HG02623 (cell line): ENCODE measurements at regions not wholly inside any gene's neighbourhood (a gene's known extent, or its start where the extent isn't known, plus 50 kb on each side); places are given as distances from the start of the nearest gene placed in this dataset.

Experiments used
- ATAC-seq: cut with Tn5 transposase; IDR thresholded peaks from one replicate; pipeline ENCODE4 v1.9.1; 2021; ENCODE audit warnings: moderate library complexity; ENCODE audit not compliant: unreplicated experiment

DNA sequence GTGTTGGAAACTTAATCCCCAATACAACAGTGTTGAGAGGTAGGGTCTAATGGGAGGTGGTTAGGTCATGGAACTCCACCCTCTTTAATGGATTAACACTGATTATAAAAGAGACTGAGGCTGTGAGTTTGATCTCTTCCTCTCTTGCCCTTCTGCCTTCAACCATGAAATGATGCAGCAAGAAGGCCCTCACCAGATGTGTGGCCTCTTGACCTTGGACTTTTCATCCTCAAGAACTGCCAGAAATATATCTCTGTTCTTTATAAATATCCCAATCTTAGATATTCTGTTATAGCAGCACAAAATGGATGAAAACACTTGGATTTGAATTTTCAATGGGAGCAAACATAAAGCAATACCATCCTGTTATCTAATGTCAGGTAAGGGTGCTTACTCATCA is 67.6 kb downstream of the NMUR2 start:
- ATAC-seq, result no peak

DNA sequence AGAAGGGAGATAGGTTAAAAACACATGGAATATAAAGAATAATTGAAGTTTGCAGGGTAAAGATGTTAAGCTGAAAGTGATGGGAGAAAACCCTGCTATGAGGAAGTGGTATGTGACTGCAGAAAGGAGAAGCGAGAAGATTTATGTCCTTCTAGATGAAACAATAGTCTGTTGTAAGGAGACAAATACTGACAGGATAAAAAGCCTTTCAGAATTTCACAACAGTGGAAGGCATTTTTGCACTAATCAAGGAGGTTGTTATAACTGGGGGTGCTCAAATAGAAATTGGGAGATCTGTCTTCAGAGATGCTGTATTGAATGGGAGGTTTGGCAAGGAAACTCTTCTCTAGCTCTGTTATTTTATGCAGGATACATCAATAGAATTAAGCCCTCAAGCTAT is 69.6 kb downstream of the NMUR2 start:
- no peak for ATAC-seq

DNA sequence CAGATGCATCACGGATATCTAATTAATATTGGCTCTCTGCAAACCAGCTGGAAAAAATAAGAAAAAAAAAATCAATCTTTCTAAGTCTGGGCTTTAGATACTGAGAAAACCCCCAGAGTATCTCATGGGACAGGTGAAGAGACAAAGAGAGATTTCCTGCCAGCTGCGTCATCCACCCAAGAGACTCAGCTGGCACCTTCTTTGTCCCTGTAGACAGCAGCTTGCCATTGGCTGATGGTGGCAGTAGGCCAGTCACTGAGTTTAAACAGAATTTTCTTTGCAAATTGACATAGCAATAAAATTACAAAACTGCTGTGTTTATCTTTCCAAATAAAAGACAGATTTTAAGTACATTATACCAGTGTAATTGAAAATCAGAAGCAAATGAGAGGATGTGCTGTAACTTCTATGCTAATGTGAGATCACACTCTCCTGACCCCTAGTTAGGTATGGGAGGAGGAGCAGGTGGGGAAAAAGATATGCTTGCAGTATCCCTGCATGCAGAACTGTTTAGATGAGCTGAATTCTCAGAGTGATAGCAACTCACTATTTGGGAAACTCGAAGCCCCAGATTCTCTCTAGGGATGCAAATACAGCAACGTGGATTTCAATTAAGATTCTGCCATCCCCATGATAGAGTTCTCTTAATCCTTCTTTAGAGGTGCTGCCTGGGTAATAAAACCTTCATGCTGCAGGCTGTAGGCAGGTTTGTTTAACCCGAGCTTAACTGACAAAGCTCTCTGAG is 72.2 kb downstream of the NMUR2 start:
- ATAC-seq, result no peak

DNA sequence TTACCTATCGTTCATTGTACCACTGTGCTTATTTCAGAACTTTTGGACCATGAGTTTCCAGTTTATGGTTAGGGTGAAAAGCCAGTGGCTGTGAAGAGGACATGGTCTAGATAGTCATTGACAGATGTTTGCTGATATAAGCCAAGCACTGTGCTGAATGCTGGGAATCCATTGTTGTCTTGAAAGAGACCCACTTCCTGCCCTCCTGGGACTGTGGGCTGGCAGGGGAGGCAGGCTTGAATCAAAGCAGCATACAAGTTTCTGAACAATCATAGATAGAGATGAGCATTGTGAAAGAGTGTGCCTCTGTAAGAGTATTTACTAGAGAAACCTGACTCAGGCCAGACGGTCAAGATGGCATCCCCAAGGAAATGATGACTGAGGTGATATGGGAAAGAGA is 73.4 kb downstream of the NMUR2 start:
- no peak for ATAC-seq

DNA sequence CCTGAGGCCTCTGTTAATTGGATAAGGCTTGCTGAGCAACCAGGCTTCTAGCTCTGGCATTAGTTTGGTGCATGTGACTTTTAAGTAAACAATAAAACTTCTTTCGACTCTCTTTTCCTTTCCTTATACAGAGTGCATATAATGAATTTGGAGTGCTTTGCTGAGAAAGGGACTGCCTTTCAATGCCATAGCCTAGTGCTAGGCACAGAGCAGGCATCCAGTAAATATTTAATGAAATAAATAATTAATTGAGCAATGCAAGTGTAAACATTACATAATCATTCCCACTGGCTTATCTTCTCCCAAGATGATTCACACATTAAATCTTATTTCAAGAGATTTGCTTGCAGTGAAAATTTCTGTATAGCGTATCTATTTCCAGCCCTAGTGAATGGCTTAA is 74.1 kb downstream of the NMUR2 start:
- no peak for ATAC-seq

DNA sequence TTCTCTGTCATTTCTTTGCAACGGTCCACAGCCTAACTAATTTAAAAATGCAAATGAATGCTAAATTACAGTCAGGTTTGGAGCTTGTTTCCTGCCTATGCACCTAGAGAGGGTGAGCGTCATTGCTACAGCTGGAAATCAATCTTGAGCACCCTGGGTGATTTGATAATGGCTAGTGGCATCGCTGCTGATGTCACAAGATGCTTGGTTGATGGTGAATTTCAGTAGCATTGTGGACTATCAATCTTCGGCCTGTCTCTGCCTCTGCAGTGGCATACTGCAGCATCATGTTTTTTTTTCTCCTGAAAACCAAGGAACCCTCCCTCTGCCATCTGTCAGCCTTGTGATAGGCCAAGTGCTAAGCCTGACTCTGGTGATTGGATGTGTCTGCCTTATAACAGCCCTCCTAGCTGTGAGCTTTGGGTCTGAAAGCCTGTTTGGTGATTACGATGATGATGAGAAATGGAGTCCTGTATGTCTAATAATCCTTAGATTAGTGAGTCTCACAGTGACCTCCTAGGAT is 75.3 kb downstream of the NMUR2 start:
- ATAC-seq, result no peak

DNA sequence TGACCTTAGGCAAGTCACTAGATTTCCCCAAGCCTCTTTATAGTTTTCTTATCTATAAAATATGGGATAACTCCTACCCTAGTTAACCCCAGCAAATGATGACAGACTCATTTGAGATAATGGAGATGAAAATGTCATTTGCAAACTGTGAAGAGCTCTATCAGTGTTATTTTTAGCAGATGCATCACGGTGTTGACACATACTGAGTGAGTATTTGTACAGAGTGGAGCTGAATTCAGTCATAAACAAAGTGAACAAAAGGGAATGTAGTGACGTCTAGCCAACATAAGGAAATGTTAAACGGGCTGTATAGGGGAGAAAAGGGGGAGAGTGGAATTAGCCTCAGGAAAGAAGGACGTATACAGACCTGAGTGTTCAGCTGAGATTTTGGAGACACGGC is 75.9 kb downstream of the NMUR2 start:
- ATAC-seq, result no peak

DNA sequence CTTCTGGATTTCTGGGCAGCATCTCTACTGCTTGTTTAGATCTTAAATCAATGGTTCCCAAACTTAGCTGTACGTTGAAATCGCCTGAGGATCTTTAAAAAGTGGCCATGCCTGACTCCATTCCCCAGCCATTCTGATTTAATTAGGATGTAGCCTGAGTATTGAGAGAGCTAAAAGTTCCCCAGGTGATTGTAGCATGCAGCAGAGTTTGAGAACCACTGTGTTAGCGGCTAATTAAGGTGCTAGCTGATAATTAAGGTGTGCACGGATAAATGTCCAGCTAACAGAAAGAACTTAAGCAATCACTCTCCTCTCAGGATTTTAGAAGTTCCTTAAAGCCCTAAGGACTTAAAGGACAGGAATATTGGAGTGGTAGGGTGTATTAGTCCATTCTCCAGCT is 89.1 kb downstream of the NMUR2 start:
- ATAC-seq, result no peak

DNA sequence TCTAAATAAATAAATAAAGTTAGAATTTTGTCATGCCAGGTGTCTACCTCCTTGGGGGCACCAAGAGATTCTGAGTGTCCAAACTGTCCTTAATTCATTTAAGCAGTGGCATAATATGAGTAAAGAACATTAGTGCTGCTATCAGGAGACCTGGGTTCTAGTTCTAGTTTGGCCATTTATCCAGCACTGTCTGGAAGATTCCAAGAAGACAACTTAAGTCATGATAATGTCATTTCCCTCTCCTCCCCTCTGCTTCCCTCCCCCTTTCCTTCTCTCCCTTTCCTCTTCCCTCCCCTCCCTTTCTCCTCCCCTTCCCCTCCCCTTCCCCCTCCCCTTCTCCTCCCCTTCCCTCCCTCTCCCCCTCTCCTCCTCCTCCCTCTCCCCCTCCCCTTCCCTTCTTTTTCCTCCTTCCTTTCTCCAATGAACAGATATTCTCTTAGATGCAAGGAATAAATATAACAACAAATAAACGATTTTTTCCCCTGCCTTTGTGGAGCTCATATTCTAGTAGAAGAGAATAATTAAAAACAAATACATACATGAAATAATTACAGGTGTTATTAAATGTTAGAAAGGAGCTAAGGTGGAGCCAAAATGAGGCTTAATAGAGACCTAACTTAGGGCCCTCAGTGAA is 90.8 kb downstream of the NMUR2 start:
- no peak for ATAC-seq

DNA sequence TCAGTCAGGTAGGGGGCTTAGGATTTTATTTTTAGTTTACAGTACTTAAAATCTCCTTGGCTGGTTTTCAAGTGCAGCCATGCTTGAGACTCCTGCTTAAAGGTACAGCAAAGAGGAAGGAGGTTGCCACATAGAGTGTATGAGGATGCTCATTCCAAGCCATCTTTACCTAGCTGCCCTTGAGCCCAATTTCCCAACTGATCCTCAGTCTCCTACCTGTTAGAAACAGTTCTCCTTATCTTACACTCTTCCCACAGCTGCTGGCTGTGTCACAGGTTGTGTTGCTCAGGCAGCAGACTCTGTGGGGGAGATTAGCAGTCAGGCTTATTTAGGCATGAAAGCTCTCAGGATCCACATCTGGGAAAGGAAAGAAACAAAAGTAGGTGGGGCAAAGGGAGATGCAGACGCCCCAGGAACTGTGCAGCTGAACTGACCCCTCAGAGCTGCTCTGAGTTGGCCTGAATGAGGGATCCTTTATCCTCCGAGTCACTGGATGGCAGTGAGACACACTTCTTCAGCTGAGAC is 95.1 kb downstream of the NMUR2 start:
- no peak for ATAC-seq

DNA sequence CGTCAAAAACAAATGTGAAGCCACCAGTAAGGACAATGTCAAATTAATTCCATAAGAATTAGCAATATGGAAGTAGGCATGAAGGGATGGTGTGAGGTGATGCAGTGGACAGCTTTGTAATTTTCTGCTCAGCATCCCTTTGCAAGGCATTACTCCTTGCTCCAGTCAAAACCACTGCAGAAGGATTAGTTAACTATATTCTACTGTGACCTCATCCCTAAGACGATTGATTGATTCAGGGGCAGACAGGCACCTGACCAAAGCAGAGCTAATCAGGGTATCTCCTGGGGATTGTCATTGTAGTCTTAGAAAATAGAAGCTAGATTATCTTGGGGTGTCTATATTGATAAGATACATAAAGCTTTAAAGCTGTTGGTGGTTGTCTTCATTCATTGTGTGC is 98.7 kb downstream of the NMUR2 start:
- ATAC-seq, result no peak

DNA sequence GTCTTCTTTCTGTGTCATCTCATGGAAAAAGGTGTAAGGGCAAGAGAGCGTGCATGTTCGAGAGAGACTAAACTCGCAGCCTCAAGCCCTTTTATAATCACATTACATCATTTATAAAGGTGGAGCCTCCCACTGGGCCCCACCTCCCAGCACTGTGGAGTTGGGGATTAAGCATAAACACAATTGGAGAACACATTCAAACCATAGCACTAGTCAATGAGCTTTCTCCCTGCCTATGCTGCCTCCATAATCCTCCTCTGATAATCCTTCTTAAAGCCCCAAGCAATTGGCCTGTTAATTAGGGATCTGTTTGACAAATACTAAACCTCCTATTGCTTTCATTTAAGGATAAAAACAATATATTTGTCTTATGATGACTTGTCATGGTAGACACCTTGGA is 99.6 kb downstream of the NMUR2 start:
- ATAC-seq, result no peak

DNA sequence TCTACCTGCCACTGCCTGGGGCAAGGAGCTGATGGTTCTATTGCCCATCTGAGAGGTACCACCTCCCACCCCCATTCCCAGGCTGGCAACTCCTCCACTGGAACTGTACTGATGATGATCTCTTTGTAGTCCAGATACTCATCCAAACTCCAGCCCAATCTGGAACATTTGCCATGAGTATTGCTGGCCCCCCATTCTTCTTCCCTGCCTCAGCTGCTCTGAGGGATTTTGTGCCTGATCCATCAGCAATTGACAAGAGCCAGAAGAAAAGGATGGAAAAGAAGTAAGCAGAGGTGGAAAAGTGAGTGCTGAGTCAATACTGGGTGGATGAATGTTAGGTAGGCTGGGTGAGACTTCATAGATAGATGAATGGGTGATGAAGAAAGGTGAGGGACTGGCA is 101.2 kb downstream of the NMUR2 start:
- no peak for ATAC-seq

DNA sequence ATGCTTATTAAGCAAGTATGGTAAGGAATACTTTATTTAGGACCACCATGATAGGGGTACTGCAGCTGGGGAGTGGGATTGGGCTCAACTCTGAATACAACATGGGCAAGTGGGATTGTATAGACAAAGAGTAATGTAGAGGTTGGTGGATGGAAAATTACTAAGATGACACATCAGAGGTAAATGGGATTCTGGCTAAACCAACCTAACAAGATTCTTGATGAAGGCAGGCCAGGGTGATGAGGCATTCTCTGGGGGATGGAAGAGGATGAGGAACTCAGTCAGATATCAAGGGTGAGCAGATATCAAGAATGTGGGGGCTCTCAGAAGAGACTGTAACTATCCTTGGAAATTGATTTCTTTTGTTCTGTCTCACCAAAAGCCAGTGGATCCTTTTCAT is 107.2 kb downstream of the NMUR2 start:
- no peak for ATAC-seq

DNA sequence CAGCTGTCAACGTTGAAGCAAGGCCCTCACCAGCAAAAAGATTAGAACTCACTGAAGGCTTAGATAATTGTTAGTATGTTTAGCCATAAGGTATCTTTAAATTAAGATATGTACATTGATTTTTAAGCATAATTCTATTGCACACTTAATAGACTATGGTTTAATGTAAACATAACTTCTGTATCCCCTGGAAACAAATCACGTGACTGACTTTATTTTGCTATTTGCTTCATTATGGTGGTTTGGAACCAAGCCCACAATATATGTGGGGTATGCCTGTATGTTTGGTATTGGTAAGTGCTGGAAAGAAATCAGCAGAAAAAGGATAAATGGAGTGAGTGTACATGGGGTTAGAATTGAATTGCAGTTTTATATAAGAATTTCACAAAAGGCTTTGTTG is 111.9 kb downstream of the NMUR2 start:
- ATAC-seq, result no peak

DNA sequence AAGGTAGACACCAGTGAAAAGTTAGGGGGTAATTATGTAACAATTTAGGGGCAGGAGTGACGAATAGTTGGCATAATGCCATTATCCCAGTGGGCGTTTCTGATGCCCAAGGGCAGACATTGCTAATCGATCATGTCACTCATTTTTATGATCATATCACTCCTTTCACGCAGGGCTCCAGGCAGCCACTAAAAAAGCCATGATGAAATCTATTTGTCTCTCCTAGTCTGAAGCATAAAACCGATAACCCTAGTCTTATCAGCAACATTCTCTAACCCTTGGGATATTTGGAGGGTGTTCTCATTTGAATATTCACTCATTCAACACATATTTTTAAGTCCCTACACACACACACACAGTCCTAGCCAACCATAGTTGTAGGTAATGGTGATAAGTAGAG is 114.9 kb downstream of the NMUR2 start:
- ATAC-seq, result no peak

DNA sequence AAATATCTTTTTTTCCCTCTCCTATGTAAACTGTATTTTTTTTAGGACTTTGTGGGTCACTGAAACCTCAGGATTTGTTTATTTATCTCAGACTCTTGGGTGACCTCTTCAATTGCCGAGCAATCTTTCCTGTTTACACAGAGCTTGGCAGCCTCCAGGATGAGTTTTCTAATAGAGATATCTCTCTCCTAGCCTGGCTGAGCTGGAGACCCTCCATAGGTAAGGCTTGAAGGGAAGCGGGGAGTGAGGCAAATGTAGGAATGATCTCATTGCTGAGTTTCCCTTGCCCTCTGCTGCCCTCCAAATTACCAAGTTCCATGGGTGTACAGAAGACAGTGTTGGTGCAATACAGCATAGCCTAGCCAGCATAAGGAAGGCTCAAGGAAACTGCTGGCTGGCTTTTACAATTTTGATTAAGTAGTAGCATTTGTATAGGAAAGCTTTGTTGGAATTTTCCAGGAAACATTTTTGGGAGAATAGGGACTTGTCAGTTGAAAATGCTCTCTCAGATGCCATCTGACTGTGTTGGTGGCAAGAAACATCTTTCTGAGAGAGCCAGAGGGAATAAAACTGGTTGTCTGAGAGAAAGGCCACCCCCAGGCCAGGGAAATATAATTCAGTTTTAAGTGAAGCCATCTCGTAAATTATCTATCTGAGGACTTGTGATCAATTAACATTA is 116.0 kb downstream of the NMUR2 start:
- no peak for ATAC-seq

DNA sequence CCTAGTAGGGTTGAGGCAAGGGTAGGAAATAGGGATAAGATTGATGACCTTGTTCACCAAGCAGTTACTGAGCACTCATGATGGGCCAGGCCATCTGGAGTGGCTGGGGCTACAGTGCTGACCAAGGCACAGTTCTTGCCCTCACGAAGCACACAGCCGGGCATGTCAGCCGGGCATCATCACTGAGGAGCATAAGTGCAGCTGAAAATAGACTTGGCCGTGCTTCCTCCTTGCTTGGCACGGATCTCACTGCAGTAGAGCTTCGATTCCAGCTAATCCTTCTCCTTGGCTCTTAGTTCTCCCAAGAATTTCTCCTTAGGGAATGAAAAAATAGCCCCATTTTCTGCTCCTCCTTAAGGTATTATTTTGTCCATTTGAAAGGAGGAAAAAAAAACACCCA is 116.6 kb downstream of the NMUR2 start:
- no peak for ATAC-seq

DNA sequence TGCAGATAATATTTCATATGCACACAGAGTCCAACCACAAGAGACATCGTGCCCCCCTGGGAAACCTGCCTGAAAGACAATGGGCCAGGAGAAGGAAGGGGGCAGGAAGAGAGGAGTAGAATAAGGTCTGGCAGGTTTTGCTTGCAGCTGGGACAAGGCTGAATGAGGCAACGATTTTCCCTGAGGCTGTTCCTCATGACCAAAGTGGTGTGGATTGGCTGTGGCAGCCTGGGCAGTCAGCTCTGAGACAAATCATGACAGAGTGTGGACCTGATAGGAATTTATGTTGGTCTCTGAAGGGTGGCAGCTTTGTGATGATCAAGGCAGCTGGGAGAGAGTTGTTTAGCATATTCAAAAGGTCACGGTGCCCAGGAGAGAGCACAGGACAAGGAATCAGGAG is 119.3 kb downstream of the NMUR2 start:
- no peak for ATAC-seq

DNA sequence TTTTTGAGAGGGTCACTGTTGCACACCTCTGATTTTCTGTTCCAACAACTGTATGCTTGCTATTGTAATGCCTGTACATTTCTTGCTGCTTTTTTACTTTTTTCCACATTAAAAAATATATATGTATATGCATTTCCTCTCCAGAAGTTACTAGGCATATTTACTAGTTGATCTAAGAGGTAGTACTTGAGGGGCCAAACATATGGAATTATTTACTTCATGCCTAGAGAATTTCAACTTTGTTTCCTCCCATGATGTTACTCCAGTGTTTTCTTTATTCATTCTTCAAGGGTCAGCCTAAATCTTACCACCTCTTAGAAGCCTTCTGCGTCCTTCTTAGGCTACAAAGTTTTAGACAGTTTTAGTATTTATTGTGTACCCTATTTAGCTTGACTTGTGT is 122.7 kb downstream of the NMUR2 start:
- no peak for ATAC-seq

DNA sequence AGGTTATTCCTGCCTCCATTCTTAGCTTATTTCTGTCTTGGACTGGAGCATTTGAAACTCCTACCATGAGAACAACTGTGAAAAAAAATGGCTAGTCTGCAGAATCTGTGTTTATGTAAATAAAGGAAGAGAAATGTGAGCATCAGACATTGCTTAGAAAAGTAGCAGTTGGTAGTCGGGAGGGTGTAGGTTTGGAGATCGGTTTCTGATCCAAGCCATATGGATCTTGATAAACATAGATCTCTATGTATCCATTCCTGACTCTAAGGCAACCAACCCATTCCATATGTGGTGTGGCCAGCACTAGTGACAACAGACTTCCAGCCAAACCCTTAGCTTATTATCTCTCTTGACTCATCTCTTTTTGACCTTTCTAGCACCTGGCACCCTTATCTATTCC is 127.1 kb downstream of the NMUR2 start:
- ATAC-seq, result no peak

DNA sequence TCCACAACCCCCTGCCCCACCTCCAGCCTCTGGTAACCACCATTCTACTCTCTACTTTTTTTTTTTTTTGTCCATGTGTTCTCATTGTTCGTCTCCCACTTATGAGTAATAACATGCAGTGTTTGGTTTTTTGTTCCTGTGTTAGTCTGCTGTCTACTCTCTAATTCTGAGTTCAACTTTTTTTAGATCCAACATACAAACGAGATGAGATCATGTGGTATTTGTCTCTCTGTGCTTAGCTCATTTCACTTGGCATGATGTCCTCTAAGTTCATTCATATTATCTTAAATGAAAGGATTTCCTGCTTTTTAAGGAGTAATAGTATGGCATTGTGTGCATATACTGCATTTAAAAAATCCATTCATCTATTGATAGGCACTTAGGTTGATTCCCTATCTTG is 130.9 kb downstream of the NMUR2 start:
- no peak for ATAC-seq
